DMS79 (cell line): ENCODE measurements at regions not wholly inside any gene's neighbourhood (a gene's known extent, or its start where the extent isn't known, plus 50 kb on each side); places are given as distances from the start of the nearest gene placed in this dataset.
"Not testable (repeated sequence)": the region's sequence is repeated elsewhere in the genome, so short reads cannot be mapped to it uniquely, and the experiment has no call there.

Source experiments
- DNase-seq: peaks from one replicate; lab custom pipeline; 2025; lab: John Stamatoyannopoulos, UW

DNA sequence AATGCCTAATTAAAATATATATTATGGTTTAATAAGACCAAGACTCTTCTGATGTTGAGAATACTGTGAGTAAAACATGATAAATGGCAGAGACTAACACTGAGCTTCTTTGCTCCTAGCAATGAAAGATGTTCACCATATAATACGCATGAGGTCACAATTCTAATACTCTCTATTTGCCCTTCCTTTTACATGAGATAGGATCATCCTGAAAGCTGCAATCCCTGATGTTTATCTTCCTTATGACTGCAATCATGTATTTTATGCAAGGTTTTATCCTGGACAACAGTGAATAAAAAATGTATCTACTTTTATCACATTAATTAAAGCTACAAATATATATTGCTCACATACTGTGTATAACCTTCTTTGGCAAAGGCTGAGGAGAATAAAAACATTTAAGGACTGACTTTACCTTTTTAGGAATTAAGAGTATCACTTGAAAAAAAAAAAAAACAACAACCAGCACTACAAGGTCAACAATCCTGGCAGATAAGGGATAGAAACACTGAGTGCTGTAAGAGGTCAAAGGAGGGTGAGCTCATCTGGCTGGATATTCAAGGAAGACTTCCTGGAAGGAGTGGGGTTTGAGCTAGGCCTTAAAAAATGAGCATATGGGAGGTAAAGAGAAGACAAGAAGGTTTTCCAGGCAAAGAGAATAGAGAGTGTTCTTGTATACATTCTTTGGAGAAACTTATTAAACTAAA is 99.9 kb downstream of the AREG start:
- no peak for DNase-seq

- no peak for DNase-seq
Measured at GRCh38 chr4:74545448-74545847, 100.5 kb downstream of the AREG start.

- no peak for DNase-seq
Measured at GRCh38 chr4:74546057-74546456, 101.1 kb downstream of the AREG start.

DNA sequence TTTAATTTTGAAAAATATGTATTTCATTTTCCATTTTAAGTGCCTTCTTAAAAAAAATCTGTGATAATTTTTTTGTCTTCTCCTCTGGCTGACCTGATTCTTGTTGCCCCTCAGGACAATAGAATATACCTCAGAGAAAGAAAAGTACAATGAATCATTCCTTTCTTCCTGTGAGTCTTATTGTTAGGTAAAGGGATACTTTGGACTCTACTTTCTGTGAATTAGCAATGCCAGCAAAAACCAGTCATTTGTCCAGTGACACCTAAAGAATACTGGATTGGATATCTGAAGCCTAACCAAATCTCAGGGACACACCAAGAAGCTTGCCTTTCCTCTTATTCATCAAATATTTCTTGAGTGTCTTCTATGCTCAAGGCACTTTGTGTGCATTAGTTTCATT is 102.1 kb downstream of the AREG start:
- DNase-seq: no peak

DNA sequence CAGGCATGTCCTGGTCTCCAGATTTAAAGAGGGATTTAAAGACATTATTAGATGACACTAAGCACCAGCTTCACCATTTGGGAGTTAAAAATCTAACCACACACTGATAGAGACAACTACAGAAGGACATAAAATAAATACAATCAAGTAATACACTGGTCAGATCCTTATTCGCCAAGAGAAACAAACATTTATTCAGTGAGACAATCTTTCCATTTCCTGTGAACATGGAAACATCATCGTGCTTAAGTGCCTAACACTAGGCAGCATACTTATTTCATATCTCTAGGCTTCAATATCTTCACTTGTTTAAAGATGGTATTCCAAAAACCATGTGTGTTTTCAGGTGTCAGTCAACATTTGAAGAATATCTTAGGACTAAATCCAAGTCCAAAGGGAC is 103.6 kb downstream of the AREG start:
- DNase-seq: no peak

DNA sequence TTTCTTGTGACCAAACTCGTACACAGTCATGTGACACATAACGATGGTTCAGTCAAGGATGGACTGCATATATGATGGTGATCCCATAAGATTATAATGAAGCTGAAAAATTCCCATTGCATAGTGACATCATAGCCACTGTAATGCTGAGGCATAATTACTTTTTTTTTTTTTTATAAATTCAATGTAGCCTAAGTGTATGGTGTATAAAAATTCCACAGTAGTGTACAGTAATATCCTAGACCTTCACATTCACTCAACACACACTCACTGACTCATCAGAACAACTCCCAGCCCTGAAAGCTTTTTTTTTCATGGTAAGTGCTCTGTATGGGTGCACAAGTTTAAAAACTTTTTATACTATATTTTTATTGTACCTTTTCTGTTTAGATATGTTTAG is 105.0 kb downstream of the AREG start:
- no peak for DNase-seq

- DNase-seq: no peak
Measured at GRCh38 chr4:74555231-74555630, 110.3 kb downstream of the AREG start.

- no peak for DNase-seq
Measured at GRCh38 chr4:74555843-74556242, 110.9 kb downstream of the AREG start.

GRCh38 chr4:74559853-74560252 is 114.9 kb downstream of the AREG start:
- no peak for DNase-seq

GRCh38 chr4:74567981-74568380 is 123.0 kb downstream of the AREG start:
- no peak for DNase-seq

GRCh38 chr4:74570095-74570494 is 125.2 kb downstream of the AREG start:
- no peak for DNase-seq

- DNase-seq: no peak
Measured at GRCh38 chr4:74578329-74578728, 133.4 kb downstream of the AREG start.

DNA sequence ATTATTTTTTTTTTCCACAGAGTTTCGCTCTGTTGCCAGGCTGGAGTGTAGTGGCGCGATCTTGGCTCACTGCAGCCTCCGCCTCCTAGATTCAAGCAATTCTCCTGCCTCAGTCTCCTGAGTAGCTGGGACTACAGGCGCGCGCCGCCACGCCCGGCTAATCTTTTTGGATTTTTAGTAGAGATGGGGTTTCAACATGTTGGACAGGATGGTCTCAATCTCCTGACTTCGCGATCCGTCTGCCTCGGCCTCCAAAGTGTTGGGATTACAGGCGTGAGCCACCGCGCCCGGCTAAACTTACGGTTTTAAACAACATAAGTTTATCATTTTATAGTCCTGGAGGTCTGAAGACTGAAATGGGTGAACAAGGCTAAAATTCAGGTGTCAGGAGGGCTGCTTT is 133.9 kb downstream of the AREG start:
- DNase-seq: not testable (repeated sequence)

- no peak for DNase-seq
Measured at GRCh38 chr4:74583089-74583700, 138.3 kb downstream of the AREG start.

DNA sequence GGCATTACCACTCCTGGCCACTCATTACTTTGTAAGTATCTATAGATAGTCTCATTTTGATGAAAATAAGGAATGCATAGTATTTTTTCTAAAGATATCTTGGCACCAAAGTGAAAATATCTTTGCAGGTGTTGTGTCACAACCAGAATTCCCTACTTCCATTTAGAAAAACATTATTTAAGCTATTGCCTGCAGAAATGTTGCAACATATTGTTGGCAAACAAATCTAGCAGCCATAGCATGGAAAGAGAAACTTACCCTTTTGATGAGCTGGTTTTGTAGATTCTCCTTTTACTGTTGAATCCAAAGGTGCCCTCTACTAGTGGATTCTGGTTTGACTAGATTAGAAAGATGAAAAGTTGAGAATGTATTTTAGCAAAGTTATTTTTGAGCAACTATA is 138.8 kb downstream of the AREG start:
- no peak for DNase-seq

DNA sequence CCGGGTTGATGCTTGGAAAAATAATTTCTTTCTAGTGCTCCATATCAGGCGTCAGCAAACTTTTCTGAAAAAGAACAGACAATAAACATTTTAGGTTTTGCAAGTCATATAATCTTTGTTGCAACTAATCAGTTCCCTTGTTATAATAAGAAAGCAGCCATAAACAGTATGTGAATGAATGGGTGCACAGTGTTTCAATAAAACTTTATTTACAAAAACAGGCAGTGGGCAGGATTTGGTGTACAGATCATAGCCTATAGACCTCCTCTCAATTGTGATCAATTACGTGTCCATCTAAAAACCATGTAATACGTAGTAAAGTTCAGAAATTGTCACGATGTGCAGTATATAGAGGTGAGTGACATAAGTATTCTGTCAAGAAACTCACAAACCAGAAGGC is 143.4 kb downstream of the AREG start:
- DNase-seq: no peak

DNA sequence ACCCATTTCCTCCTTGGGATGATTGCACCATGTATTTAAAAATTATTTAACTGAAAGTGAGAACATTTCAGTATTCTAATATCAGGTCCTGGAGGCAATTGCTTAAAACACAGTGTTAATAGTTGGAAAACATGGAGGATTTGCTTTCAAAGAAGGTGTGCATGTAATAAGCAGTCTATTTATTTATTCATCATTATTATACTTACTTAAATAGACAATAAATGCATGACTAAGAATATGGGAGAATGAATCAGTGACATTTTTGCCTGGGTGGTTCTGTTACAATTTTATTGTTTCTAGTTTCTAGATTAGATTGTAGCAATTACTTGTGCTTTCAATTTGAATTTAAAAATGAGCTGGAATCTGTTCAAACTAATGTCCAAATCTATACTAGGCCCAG is 145.5 kb downstream of the AREG start:
- DNase-seq: no peak

GRCh38 chr4:74598611-74599325 is 153.8 kb downstream of the AREG start:
- no peak for DNase-seq

- no peak for DNase-seq
Measured at GRCh38 chr4:74603186-74603585, 158.2 kb downstream of the AREG start.

- no peak for DNase-seq
Measured at GRCh38 chr4:74608151-74608949, 163.4 kb downstream of the AREG start.

- no peak for DNase-seq
Measured at GRCh38 chr4:74610491-74610890, 165.6 kb downstream of the AREG start.

DNA sequence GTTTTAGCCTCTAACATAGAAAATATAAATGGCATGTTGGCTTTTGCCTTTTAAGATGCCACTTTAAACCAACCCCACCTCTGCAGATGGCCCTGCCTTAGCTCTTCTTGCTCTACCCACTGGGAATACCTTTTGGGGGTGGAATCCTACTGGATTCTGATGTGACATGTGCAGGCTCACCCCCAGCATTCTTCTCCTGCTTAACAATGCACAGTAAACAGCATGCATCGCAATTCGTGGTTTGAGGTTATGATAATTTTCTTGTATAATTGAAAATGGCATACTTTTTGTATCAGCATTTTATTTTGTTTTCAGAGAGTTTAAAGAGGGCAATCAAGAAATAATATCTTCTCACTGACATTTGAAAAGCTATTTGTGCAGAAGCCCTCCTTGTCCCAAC is 167.9 kb downstream of the AREG start:
- no peak for DNase-seq

GRCh38 chr4:74613266-74613665 is 168.3 kb downstream of the AREG start:
- DNase-seq: no peak
